Smooth muscle cell (in vitro differentiated cells): ENCODE measurements at regions not wholly inside any gene's neighbourhood (a gene's known extent, or its start where the extent isn't known, plus 50 kb on each side); places are given as distances from the start of the nearest gene placed in this dataset.

Source experiments
- DNase-seq: peaks from one replicate; lab custom pipeline; 2025; ENCODE audit not compliant: unreplicated experiment; lab: John Stamatoyannopoulos, UW
- H2AFZ ChIP-seq: fragments of 200-600 bp; sonication (generic); 2 replicates; pipeline ENCODE4 v1.6.0; 2016; ENCODE audit warnings: antibody characterized with exemption, low read depth, mild to moderate bottlenecking
- H3F3A ChIP-seq: fragments of 200-600 bp; sonication (generic); 2 replicates; pipeline ENCODE4 v1.6.0; 2017; ENCODE audit warnings: antibody characterized with exemption, low read depth
- H3K27ac ChIP-seq: fragments of 200-600 bp; sonication (generic); 2 replicates; pipeline ENCODE4 v1.5.1; 2016; ENCODE audit warnings: low read depth, mild to moderate bottlenecking
- H3K27me3 ChIP-seq: fragments of 200-600 bp; sonication (generic); 2 replicates; pipeline ENCODE4 v1.6.1; 2016; ENCODE audit warnings: low read depth, mild to moderate bottlenecking
- H3K36me3 ChIP-seq: fragments of 200-600 bp; sonication (generic); 2 replicates; pipeline ENCODE4 v1.5.1; 2016; ENCODE audit warnings: low read depth
- H3K4me1 ChIP-seq: fragments of 200-600 bp; sonication (generic); 2 replicates; pipeline ENCODE4 v1.5.1; 2016; ENCODE audit warnings: low read depth
- H3K4me2 ChIP-seq: fragments of 200-600 bp; sonication (generic); 2 replicates; pipeline ENCODE4 v1.6.0; 2016; ENCODE audit warnings: mild to moderate bottlenecking
- H3K4me3 ChIP-seq: fragments of 200-600 bp; sonication (generic); 2 replicates; pipeline ENCODE4 v1.5.1; 2016; ENCODE audit warnings: mild to moderate bottlenecking
- H3K79me2 ChIP-seq: fragments of 200-600 bp; sonication (generic); 2 replicates; pipeline ENCODE4 v1.6.0; 2016; ENCODE audit warnings: low read depth, mild to moderate bottlenecking
- H3K9ac ChIP-seq: fragments of 200-600 bp; sonication (generic); 2 replicates; pipeline ENCODE4 v1.6.0; 2016; ENCODE audit warnings: low read depth
- H3K9me3 ChIP-seq: fragments of 200-600 bp; sonication (generic); replicated peaks from 2 replicates; pipeline ENCODE4 v1.5.1; 2016; ENCODE audit warnings: low read depth
- H4K20me1 ChIP-seq: fragments of 200-600 bp; sonication (generic); 2 replicates; pipeline ENCODE4 v1.6.0; 2016; ENCODE audit warnings: low read depth
- WGBS: methylation state at CpG from one replicate; pipeline ENCODE4 v1.1.7; 2016; ENCODE audit warnings: low lambda C conversion rate; 5-methylcytosine and 5-hydroxymethylcytosine counted together
- TF ChIP-seq, protein P1 (sequence below): fragments of 200-600 bp; sonication (generic); IDR thresholded peaks from 2 replicates; pipeline ENCODE4 v1.5.1; 2017; ENCODE audit warnings: borderline replicate concordance, mild to moderate bottlenecking, antibody characterized with exemption; ENCODE audit not compliant: insufficient read depth, poor library complexity, severe bottlenecking

DNA sequence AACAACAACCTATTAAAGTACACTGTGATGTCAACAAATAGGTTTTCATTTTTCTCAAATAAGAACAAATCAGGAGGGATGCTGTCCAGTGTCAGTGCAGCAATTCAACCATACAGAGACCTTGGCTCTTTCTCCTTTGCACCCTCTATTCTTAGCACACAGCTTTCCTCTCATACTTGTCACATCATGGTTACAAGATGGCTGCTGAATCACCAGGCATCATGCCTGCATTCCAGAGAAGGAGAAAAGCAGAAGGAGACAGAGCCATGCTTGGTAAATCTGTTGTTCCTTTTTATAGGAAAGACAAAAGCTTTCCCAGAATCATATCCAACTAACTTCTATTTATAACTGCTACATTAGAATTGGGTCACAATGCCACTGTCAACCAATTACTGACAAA, 124.7 kb upstream of the VLDLR start:
- no peaks in the 10 kb centered on the region for H3K9me3 ChIP-seq
- no peaks in the 10 kb centered on the region for H3K79me2 ChIP-seq
- H4K20me1 ChIP-seq = no peaks in the 10 kb centered on the region
- no peaks in the 10 kb centered on the region for H3K4me1 ChIP-seq
- no peak overlapping the region for H3K4me3 ChIP-seq
- DNase-seq = no peak
- no peak overlapping the region for H3K4me2 ChIP-seq
- TF ChIP-seq, protein P1, sequence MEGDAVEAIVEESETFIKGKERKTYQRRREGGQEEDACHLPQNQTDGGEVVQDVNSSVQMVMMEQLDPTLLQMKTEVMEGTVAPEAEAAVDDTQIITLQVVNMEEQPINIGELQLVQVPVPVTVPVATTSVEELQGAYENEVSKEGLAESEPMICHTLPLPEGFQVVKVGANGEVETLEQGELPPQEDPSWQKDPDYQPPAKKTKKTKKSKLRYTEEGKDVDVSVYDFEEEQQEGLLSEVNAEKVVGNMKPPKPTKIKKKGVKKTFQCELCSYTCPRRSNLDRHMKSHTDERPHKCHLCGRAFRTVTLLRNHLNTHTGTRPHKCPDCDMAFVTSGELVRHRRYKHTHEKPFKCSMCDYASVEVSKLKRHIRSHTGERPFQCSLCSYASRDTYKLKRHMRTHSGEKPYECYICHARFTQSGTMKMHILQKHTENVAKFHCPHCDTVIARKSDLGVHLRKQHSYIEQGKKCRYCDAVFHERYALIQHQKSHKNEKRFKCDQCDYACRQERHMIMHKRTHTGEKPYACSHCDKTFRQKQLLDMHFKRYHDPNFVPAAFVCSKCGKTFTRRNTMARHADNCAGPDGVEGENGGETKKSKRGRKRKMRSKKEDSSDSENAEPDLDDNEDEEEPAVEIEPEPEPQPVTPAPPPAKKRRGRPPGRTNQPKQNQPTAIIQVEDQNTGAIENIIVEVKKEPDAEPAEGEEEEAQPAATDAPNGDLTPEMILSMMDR = no peak
- no peak overlapping the region for H2AFZ ChIP-seq
- peaks cover 6% of the 10 kb centered on the region for H3F3A ChIP-seq
- H3K9ac ChIP-seq = no peak overlapping the region
- no peaks in the 10 kb centered on the region for H3K27me3 ChIP-seq
- H3K36me3 ChIP-seq = no peaks in the 10 kb centered on the region
- H3K27ac ChIP-seq = no peak overlapping the region

DNA sequence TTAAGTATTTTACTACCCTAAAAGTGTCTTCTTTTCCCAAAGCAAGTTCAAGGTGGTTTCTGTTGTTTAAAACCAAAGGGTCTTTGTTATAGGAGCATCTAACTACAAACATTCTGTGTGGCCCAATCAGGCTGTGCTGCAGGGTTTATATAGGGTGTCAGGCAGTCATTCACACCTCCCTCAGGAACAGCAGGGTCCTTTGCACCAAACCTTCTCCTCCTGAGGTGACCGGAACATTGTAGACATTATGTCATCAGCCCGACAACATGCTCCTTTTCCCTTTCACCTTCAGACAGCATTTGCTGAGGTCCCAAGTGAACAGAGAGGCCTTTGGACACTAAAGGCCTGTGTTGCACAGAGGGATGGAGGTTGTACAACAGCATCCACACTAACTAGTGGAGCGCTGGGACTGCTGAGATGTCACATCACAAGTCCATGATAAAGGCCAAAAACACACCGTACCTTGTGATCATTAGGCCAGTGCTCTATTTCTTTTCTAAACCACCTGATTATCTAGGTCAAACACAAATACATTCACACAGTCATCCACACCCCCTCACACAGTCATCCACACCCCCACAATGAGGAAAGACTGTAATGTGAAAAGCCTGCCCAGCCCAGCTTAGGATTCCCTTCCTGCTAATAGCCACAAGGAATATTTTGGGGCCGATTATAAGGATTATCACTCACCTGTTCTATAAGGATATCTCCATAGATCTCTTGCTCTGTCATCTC, 123.8 kb upstream of the VLDLR start:
- no peaks in the 10 kb centered on the region for H4K20me1 ChIP-seq
- TF ChIP-seq, protein P1 = no peak
- no peak overlapping the region for H3K27ac ChIP-seq
- no peaks in the 10 kb centered on the region for H3K4me1 ChIP-seq
- no peak overlapping the region for H2AFZ ChIP-seq
- no peak overlapping the region for H3K4me2 ChIP-seq
- H3K27me3 ChIP-seq = no peaks in the 10 kb centered on the region
- WGBS = 82% methylated on average over 5 of the region's 5 CpGs
- H3K4me3 ChIP-seq = no peak overlapping the region
- DNase-seq = no peak
- no peaks in the 10 kb centered on the region for H3K36me3 ChIP-seq
- H3K9ac ChIP-seq = no peak overlapping the region
- no peaks in the 10 kb centered on the region for H3K79me2 ChIP-seq
- H3K9me3 ChIP-seq = no peaks in the 10 kb centered on the region
- H3F3A ChIP-seq = peaks cover under 1% of the 10 kb centered on the region

DNA sequence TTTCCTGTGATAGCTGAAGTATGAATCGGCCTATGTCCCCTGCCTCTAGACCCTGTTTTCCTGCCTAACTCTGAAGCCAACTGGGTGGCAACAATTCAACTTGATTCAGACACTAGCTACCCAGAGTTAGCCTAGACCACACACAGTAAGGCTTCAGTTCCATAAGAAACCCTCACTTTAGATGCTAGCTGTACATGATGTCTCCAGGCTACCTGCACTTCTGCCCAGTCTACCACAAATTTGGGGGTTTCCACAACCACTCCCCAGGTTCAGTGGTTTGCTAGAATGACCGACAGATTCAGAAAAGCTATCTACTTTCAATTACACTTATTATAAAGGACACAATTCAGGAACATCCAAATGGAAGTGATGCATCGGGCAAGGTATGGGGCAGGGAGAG, 119.4 kb upstream of the VLDLR start:
- TF ChIP-seq, protein P1 = no peak
- Histone ChIP-seq H3K27ac (no peak overlapping the region), H4K20me1 (no peaks in the 10 kb centered on the region), H3F3A (no peaks in the 10 kb centered on the region), H3K4me3 (no peak overlapping the region), H3K79me2 (no peaks in the 10 kb centered on the region), H3K9me3 (no peaks in the 10 kb centered on the region), H3K9ac (no peak overlapping the region), H3K27me3 (no peaks in the 10 kb centered on the region), H3K36me3 (no peaks in the 10 kb centered on the region), H2AFZ (no peak overlapping the region), H3K4me2 (no peak overlapping the region), H3K4me1 (no peaks in the 10 kb centered on the region)
- DNase-seq = no peak
- WGBS = 96% methylated on average over 3 of the region's 3 CpGs

DNA sequence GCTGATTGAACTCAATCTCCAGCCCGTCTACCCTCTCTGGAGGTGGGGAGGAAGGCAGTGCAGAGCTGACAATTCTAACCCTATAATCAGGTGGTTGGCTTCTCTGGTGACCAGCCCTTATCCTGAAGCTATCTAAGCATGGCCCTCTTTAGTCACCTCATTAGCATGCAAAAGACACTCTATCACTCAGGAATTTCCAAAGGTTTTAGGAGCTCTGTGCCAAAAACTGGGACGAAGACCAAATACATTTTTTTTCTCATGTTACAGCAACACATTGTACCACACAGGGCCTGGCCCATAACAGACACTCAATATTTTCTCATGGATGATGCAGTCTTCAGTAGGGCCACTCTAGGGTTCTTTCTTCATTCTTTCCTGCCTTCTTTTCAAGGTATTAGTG, 118.8 kb upstream of the VLDLR start:
- Histone ChIP-seq H4K20me1 (no peaks in the 10 kb centered on the region), H3K27me3 (no peaks in the 10 kb centered on the region), H3K4me2 (no peak overlapping the region), H2AFZ (no peak overlapping the region), H3K9ac (no peak overlapping the region), H3K9me3 (no peaks in the 10 kb centered on the region), H3K79me2 (no peaks in the 10 kb centered on the region), H3K4me3 (no peak overlapping the region), H3K36me3 (no peaks in the 10 kb centered on the region), H3F3A (no peaks in the 10 kb centered on the region), H3K27ac (no peak overlapping the region), H3K4me1 (no peaks in the 10 kb centered on the region)
- WGBS = 72% methylated on average over 2 of the region's 2 CpGs
- TF ChIP-seq, protein P1 = no peak
- no peak for DNase-seq
